ENCODE measurements at regions not wholly inside any gene's neighbourhood (a gene's known extent, or its start where the extent isn't known, plus 50 kb on each side); places are given as distances from the start of the nearest gene placed in this dataset.

GRCh38 chr2:176582176-176582575, 312.9 kb downstream of the MTX2 start:
- no peaks in the 10 kb centered on the region for H3K9me3 ChIP-seq
- H3K36me3 ChIP-seq, result no peaks in the 10 kb centered on the region
- TF ChIP-seq, protein P1, sequence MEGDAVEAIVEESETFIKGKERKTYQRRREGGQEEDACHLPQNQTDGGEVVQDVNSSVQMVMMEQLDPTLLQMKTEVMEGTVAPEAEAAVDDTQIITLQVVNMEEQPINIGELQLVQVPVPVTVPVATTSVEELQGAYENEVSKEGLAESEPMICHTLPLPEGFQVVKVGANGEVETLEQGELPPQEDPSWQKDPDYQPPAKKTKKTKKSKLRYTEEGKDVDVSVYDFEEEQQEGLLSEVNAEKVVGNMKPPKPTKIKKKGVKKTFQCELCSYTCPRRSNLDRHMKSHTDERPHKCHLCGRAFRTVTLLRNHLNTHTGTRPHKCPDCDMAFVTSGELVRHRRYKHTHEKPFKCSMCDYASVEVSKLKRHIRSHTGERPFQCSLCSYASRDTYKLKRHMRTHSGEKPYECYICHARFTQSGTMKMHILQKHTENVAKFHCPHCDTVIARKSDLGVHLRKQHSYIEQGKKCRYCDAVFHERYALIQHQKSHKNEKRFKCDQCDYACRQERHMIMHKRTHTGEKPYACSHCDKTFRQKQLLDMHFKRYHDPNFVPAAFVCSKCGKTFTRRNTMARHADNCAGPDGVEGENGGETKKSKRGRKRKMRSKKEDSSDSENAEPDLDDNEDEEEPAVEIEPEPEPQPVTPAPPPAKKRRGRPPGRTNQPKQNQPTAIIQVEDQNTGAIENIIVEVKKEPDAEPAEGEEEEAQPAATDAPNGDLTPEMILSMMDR (IDR thresholded peaks at IDR 0.05), result no peak
- TF ChIP-seq POLR2A (IDR thresholded peaks at IDR 0.05) (no peak), EP300 (IDR thresholded peaks at IDR 0.05) (no peak)
- no peak overlapping the region for H3K4me3 ChIP-seq
- H3K4me1 ChIP-seq, result peaks cover 0 to 25% (median 0%) of the 10 kb centered on the region in 4 donors
- 45 to 49% methylated on average over 2 of the region's 2 CpGs for WGBS, 2 donors
- H3K27me3 ChIP-seq, result peaks cover 0 to 5% of the 10 kb centered on the region in 2 donors
- H3K27ac ChIP-seq, result no peak overlapping the region
- DNase-seq (ENCODE audit: low spot score in 2 of 2), result no peak

DNA sequence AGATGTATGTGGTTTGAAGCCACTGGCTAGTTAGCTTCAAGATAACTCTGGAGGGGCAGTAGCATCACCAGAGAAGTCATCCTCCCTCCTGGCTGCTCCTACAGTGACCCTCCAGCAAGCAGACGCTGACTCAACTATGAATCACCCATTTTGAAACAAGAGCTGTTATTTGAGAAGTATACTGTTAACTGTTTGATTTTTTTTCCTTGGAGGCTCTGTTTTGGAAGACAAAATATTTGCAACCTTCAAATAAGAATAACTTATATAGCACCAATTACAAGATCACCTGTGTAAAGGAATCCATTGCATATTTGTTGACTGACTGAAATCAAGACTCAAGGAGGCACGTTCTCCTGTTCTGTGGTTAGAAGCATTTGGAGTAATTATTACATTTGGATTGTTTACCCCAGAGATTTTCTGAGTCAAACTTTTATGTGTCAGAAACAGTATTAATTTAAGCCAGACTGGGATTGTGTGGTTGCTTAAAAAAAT, 313.8 kb downstream of the MTX2 start:
- Histone ChIP-seq H3K36me3 (no peaks in the 10 kb centered on the region), H3K9me3 (no peaks in the 10 kb centered on the region), H3K4me1 (peaks cover 0 to 25% (median 0%) of the 10 kb centered on the region in 4 donors), H3K27me3 (peaks cover 0 to 5% of the 10 kb centered on the region in 2 donors), H3K27ac (no peak overlapping the region), H3K4me3 (no peak overlapping the region)
- DNase-seq (ENCODE audit: low spot score in 2 of 2), result no peak
- WGBS, 2 donors, result 29 to 30% methylated on average over 2 of the region's 2 CpGs
- no peak for TF ChIP-seq EP300 (IDR thresholded peaks at IDR 0.05)
- TF ChIP-seq, protein P1 (IDR thresholded peaks at IDR 0.05), result no peak
- no peak for TF ChIP-seq POLR2A (IDR thresholded peaks at IDR 0.05)

DNA sequence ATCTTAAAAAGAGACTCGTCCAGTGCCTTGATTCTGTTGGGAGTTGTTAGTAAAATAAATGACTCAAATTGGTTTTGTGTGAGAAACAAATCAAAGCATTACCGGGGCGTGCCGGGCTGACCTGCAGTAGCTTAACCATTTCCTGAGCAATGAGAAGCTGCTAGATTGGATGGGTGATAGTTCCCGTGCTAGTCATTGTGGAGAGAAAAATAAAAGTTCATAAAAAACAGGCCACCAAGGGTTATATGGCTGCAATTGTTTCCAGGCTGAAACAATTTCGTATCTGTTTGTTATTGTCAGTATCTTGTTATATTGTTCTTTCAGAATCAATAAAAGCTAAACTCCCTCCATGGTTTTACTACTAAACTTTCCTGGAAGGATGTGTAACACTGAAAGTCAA, 314.4 kb downstream of the MTX2 start:
- Histone ChIP-seq H3K27ac (no peak overlapping the region), H3K9me3 (no peaks in the 10 kb centered on the region), H3K27me3 (peaks cover 0 to 5% of the 10 kb centered on the region in 2 donors), H3K4me1 (peaks cover 0 to 25% (median 0%) of the 10 kb centered on the region in 4 donors), H3K36me3 (no peaks in the 10 kb centered on the region), H3K4me3 (no peak overlapping the region)
- WGBS, 2 donors, result 25 to 29% methylated on average over 6 of the region's 6 CpGs
- no peak for DNase-seq (ENCODE audit: low spot score in 2 of 2)
- TF ChIP-seq, protein P1 (IDR thresholded peaks at IDR 0.05), result no peak
- no peak for TF ChIP-seq POLR2A (IDR thresholded peaks at IDR 0.05)
- TF ChIP-seq EP300 (IDR thresholded peaks at IDR 0.05), result no peak

DNA sequence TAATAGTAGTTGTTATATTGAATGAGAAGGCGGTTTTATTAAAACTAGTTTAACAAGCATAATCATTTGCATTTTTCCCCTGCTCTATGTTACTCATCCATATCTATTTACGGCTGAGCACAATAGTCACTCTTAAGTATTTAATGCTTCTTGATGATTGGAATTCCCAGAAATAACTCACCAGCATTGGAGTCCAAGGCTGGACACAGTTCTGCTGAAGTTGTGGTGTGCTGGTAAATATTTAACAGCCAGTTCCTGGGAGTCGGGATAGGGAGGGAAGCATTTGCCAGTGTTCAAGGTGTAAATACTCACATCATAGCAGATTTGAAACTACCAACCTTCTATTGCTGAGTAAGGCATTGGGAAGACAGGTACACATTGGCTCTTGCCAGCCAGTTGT, 315.1 kb downstream of the MTX2 start:
- no peaks in the 10 kb centered on the region for H3K36me3 ChIP-seq
- peaks cover 0 to 5% of the 10 kb centered on the region in 2 donors for H3K27me3 ChIP-seq
- no peak for DNase-seq (ENCODE audit: low spot score in 2 of 2)
- H3K27ac ChIP-seq, result no peak overlapping the region
- no peak overlapping the region for H3K4me3 ChIP-seq
- TF ChIP-seq, protein P1 (IDR thresholded peaks at IDR 0.05), result no peak
- no peak for TF ChIP-seq EP300 (IDR thresholded peaks at IDR 0.05)
- TF ChIP-seq POLR2A (IDR thresholded peaks at IDR 0.05), result no peak
- 64 to 75% methylated on average over 3 of the region's 3 CpGs for WGBS, 2 donors
- peaks cover 0 to 25% (median 0%) of the 10 kb centered on the region in 4 donors for H3K4me1 ChIP-seq
- no peaks in the 10 kb centered on the region for H3K9me3 ChIP-seq

GRCh38 chr2:176585291-176585690, 316.0 kb downstream of the MTX2 start:
- WGBS, 2 donors, result 91 to 94% methylated on average over 1 of the region's 1 CpG
- Histone ChIP-seq H3K9me3 (no peaks in the 10 kb centered on the region), H3K36me3 (no peaks in the 10 kb centered on the region), H3K27ac (no peak overlapping the region), H3K27me3 (peaks cover 0 to 5% of the 10 kb centered on the region in 2 donors), H3K4me1 (peaks cover 0 to 25% (median 0%) of the 10 kb centered on the region in 4 donors), H3K4me3 (no peak overlapping the region)
- DNase-seq (ENCODE audit: low spot score in 2 of 2), result no peak
- TF ChIP-seq POLR2A (IDR thresholded peaks at IDR 0.05), result no peak

GRCh38 chr2:176585791-176586190, 316.5 kb downstream of the MTX2 start:
- no peak for DNase-seq (ENCODE audit: low spot score in 2 of 2)
- no peak for TF ChIP-seq POLR2A (IDR thresholded peaks at IDR 0.05)
- H3K27me3 ChIP-seq, result peaks cover 0 to 5% of the 10 kb centered on the region in 2 donors
- H3K36me3 ChIP-seq, result no peaks in the 10 kb centered on the region
- H3K9me3 ChIP-seq, result no peaks in the 10 kb centered on the region
- WGBS, 2 donors, result 82 to 83% methylated on average over 2 of the region's 2 CpGs
- H3K4me1 ChIP-seq, result peaks cover 0 to 25% (median 0%) of the 10 kb centered on the region in 4 donors
- H3K4me3 ChIP-seq, result no peak overlapping the region
- no peak overlapping the region for H3K27ac ChIP-seq
